H1 (cell line): ENCODE measurements at regions not wholly inside any gene's neighbourhood (a gene's known extent, or its start where the extent isn't known, plus 50 kb on each side); places are given as distances from the start of the nearest gene placed in this dataset.

ENCODE experiments used
- CTCF ChIA-PET: fragments of 300-600 bp; sonication (Branson Sonifier 250); formaldehyde crosslinking; loops from one replicate; lab custom pipeline; 2021; ENCODE audit not compliant: partially characterized antibody; lab: Charles Lee
- POLR2A ChIA-PET: fragments of 300-600 bp; sonication (Branson Sonifier 250); formaldehyde crosslinking; loops from one replicate; lab custom pipeline; 2021; ENCODE audit warnings: inconsistent platforms; ENCODE audit not compliant: partially characterized antibody; lab: Charles Lee
- DNase-seq, 2 experiments: peaks; one replicate each; pipeline versions ENCODE4 v3.0.0 to v3.0.0-alpha.2; 2010 to 2022; ENCODE audit warnings: low spot score in 2 of 2, low read depth in 1 of 2, mixed read lengths in 1 of 2
- FAIRE-seq: peaks from 2 replicates; lab custom pipeline; 2011; peaks lifted over from hg19 to GRCh38; lab: Jason Lieb, UNC
- H2AFZ ChIP-seq: 2 replicates; pipeline ENCODE4 v1.8.1; 2012; ENCODE audit warnings: low read length, inconsistent platforms
- H2AK5ac ChIP-seq: 2 replicates; pipeline ENCODE4 v1.6.1; 2013; ENCODE audit warnings: low read depth, low read length
- H2BK120ac ChIP-seq: replicated peaks from 2 replicates; pipeline ENCODE3; 2013; ENCODE audit warnings: low read depth, low read length, inconsistent platforms
- H2BK12ac ChIP-seq: 2 replicates; pipeline ENCODE4 v1.6.1; 2013; ENCODE audit warnings: low read depth, low read length
- H2BK15ac ChIP-seq: 2 replicates; pipeline ENCODE4 v1.6.1; 2013; ENCODE audit warnings: low read length
- H2BK20ac ChIP-seq: 2 replicates; pipeline ENCODE4 v1.6.1; 2013; ENCODE audit warnings: low read length
- H2BK5ac ChIP-seq: 2 replicates; pipeline ENCODE4 v1.6.1; 2013; ENCODE audit warnings: low read depth, low read length
- H3K14ac ChIP-seq: 2 replicates; pipeline ENCODE4 v1.6.1; 2013; ENCODE audit warnings: inconsistent platforms; ENCODE audit not compliant: insufficient read length
- H3K18ac ChIP-seq: 2 replicates; pipeline ENCODE4 v1.6.1; 2013; ENCODE audit warnings: low read length; ENCODE audit errors: extremely low read depth
- H3K23ac ChIP-seq: 2 replicates; pipeline ENCODE4 v1.6.1; 2013; ENCODE audit warnings: inconsistent platforms; ENCODE audit not compliant: insufficient read length
- H3K23me2 ChIP-seq: 2 replicates; pipeline ENCODE4 v1.6.1; 2013; ENCODE audit warnings: low read depth, low read length
- H3K27ac ChIP-seq: 2 replicates; pipeline ENCODE4 v1.6.1; 2011; ENCODE audit warnings: low read depth, low read length, inconsistent platforms
- H3K27me3 ChIP-seq, 4 experiments: replicated peaks in 1 of 4; 1 replicate in 1 of 4; 2 replicates in 3 of 4; pipeline versions ENCODE4 v1.6.1 to v1.8.1; 2011 to 2013; ENCODE audit warnings: low read length in 3 of 4, mild to moderate bottlenecking in 3 of 4, inconsistent platforms in 2 of 4, mixed read lengths in 2 of 4, moderate library complexity in 1 of 4; ENCODE audit not compliant: control insufficient read depth in 3 of 4, insufficient read depth in 3 of 4; ENCODE audit errors: extremely low read depth in 1 of 4
- H3K36me3 ChIP-seq, 4 experiments: 2 replicates each; pipeline versions ENCODE4 v1.6.1 to v1.8.1; 2011 to 2013; ENCODE audit warnings: mild to moderate bottlenecking in 4 of 4, low read length in 3 of 4, moderate library complexity in 2 of 4, control low read depth in 1 of 4, inconsistent platforms in 1 of 4; ENCODE audit not compliant: insufficient read depth in 4 of 4, control insufficient read depth in 2 of 4
- H3K4ac ChIP-seq: replicated peaks from 2 replicates; pipeline ENCODE3; 2013; ENCODE audit warnings: low read length, low read depth, mixed read lengths, inconsistent platforms; ENCODE audit not compliant: insufficient read length
- H3K4me1 ChIP-seq, 4 experiments: replicated peaks in 1 of 4; 1 replicate in 1 of 4; 2 replicates in 3 of 4; pipeline versions ENCODE4 v1.6.1 to v1.8.1; 2011 to 2013; ENCODE audit warnings: low read length in 3 of 4, inconsistent platforms in 2 of 4, mixed read lengths in 1 of 4; ENCODE audit not compliant: insufficient read depth in 4 of 4, control insufficient read depth in 3 of 4
- H3K4me2 ChIP-seq, 2 experiments: 2 replicates each; pipeline versions ENCODE4 v1.6.1 to v1.8.1; 2011 to 2013; ENCODE audit warnings: low read depth in 2 of 2, low read length in 2 of 2, control low read depth in 1 of 2, inconsistent platforms in 1 of 2, mild to moderate bottlenecking in 1 of 2; ENCODE audit not compliant: insufficient read depth in 1 of 2
- H3K4me3 ChIP-seq, 4 experiments: fragments of 200-600, 300-600 bp in 1 of 4; sonication (generic), shearing (Covaris generic), sonication (Bioruptor Twin) in 1 of 4; 2 replicates each; pipeline versions ENCODE4 v1.5.1 to v1.8.1; 2011 to 2016; ENCODE audit warnings: low read length in 4 of 4, low read depth in 3 of 4, control low read depth in 2 of 4, inconsistent platforms in 2 of 4, mild to moderate bottlenecking in 2 of 4, mixed read lengths in 1 of 4, moderate library complexity in 1 of 4; ENCODE audit not compliant: insufficient read depth in 2 of 4; ENCODE audit errors: extremely low read depth in 1 of 4
- H3K56ac ChIP-seq: replicated peaks from 2 replicates; pipeline ENCODE3; 2013; ENCODE audit warnings: low read depth, mild to moderate bottlenecking, mixed read lengths, low read length, inconsistent platforms; ENCODE audit not compliant: insufficient read length
- H3K79me1 ChIP-seq: 2 replicates; pipeline ENCODE4 v1.6.1; 2013; ENCODE audit warnings: low read depth, low read length, control low read depth
- H3K79me2 ChIP-seq, 2 experiments: 2 replicates each; pipeline versions ENCODE4 v1.6.1 to v1.8.1; 2012 to 2013; ENCODE audit warnings: low read length in 2 of 2, mild to moderate bottlenecking in 2 of 2, inconsistent platforms in 1 of 2; ENCODE audit not compliant: insufficient read depth in 2 of 2, control insufficient read depth in 1 of 2
- H3K9ac ChIP-seq, 4 experiments: replicated peaks in 1 of 4; 1 replicate in 1 of 4; 2 replicates in 3 of 4; pipeline versions ENCODE4 v1.6.1 to v1.8.1; 2011 to 2013; ENCODE audit warnings: low read depth in 3 of 4, low read length in 3 of 4, control low read depth in 2 of 4, mild to moderate bottlenecking in 2 of 4, moderate library complexity in 2 of 4, inconsistent platforms in 1 of 4; ENCODE audit errors: extremely low read depth in 1 of 4
- H3K9me3 ChIP-seq, 2 experiments: 2 replicates each; pipeline versions ENCODE4 v1.6.1 to v1.8.1; 2012 to 2013; ENCODE audit warnings: mild to moderate bottlenecking in 2 of 2, moderate library complexity in 2 of 2, control low read depth in 1 of 2, inconsistent platforms in 1 of 2, low read depth in 1 of 2, low read length in 1 of 2, mixed read lengths in 1 of 2; ENCODE audit not compliant: insufficient read depth in 2 of 2
- H4K20me1 ChIP-seq, 2 experiments: replicated peaks in 1 of 2; 2 replicates each; pipeline versions ENCODE3 to v1.8.1; 2011 to 2013; ENCODE audit warnings: inconsistent platforms in 2 of 2, low read length in 2 of 2, mild to moderate bottlenecking in 1 of 2; ENCODE audit not compliant: insufficient read depth in 2 of 2, control insufficient read depth in 1 of 2
- H4K5ac ChIP-seq: 2 replicates; pipeline ENCODE4 v1.6.1; 2013; ENCODE audit warnings: low read length, low read depth, mixed read lengths, inconsistent platforms; ENCODE audit not compliant: insufficient read length
- H4K8ac ChIP-seq: 2 replicates; pipeline ENCODE4 v1.8.0; 2013; ENCODE audit warnings: mild to moderate bottlenecking, moderate library complexity, low read length, inconsistent platforms; ENCODE audit not compliant: insufficient read depth; ENCODE audit errors: extremely low read depth
- H4K91ac ChIP-seq: replicated peaks from 2 replicates; pipeline ENCODE3; 2013; ENCODE audit warnings: low read length, mixed read lengths, inconsistent platforms; ENCODE audit not compliant: insufficient read length
- BCL11A ChIP-seq, 2 experiments: IDR thresholded peaks; one replicate each; pipeline ENCODE4 v1.6.1; 2011; ENCODE audit warnings: low read depth in 2 of 2, low read length in 2 of 2, mild to moderate bottlenecking in 2 of 2
- CREB1 ChIP-seq: IDR thresholded peaks from 2 replicates; pipeline ENCODE4 v1.6.1; 2012; ENCODE audit warnings: inconsistent platforms
- EP300 ChIP-seq, 2 experiments: IDR thresholded peaks; 1 replicate in 1 of 2; 2 replicates in 1 of 2; pipeline ENCODE4 v1.6.1; 2011 to 2012; ENCODE audit warnings: low read depth in 2 of 2, low read length in 2 of 2, mild to moderate bottlenecking in 2 of 2, borderline replicate concordance in 1 of 2, inconsistent platforms in 1 of 2, moderate library complexity in 1 of 2
- GTF2F1 ChIP-seq: IDR thresholded peaks from 2 replicates; pipeline ENCODE4 v1.6.1; 2012; ENCODE audit warnings: low read depth, low read length, improper control_type of control experiment, borderline replicate concordance
- HDAC2 ChIP-seq, 2 experiments: fragments of 300-600 bp in 1 of 2; sonication (generic) in 1 of 2; IDR thresholded peaks; 2 replicates each; pipeline ENCODE4 v1.6.1; 2011 to 2012; ENCODE audit warnings: low read depth in 2 of 2, low read length in 2 of 2, mild to moderate bottlenecking in 2 of 2, moderate library complexity in 2 of 2, borderline replicate concordance in 1 of 2, inconsistent platforms in 1 of 2
- MAFK ChIP-seq: IDR thresholded peaks from 2 replicates; pipeline ENCODE4 v1.6.1; 2012; ENCODE audit warnings: low read depth, mild to moderate bottlenecking, improper control_type of control experiment, low read length
- NRF1 ChIP-seq: IDR thresholded peaks from 2 replicates; pipeline ENCODE4 v1.6.1; 2011; ENCODE audit warnings: mild to moderate bottlenecking, low read depth, low read length, improper control_type of control experiment
- RAD21 ChIP-seq, 2 experiments: IDR thresholded peaks in 1 of 2; conservative IDR thresholded peaks in 1 of 2; 2 replicates each; pipeline ENCODE4 v1.6.1; 2011; ENCODE audit warnings: low read depth in 2 of 2, low read length in 2 of 2, improper control_type of control experiment in 1 of 2, inconsistent platforms in 1 of 2, mild to moderate bottlenecking in 1 of 2, moderate library complexity in 1 of 2
- RBBP5 ChIP-seq: IDR thresholded peaks from 2 replicates; pipeline ENCODE4 v1.7.1; 2012; ENCODE audit warnings: low read depth, mild to moderate bottlenecking, inconsistent platforms, low read length, moderate library complexity, borderline replicate concordance
- SAP30 ChIP-seq: fragments of 300-600 bp; sonication (generic); IDR thresholded peaks from 2 replicates; pipeline ENCODE4 v1.7.1; 2012; ENCODE audit warnings: low read length, moderate library complexity, mild to moderate bottlenecking, inconsistent platforms; ENCODE audit not compliant: insufficient read depth, insufficient replicate concordance
- SP1 ChIP-seq: IDR thresholded peaks from 2 replicates; pipeline ENCODE4 v1.6.1; 2011; ENCODE audit warnings: low read depth, low read length
- TAF1 ChIP-seq: IDR thresholded peaks from 2 replicates; pipeline ENCODE4 v1.6.1; 2011; ENCODE audit warnings: mild to moderate bottlenecking, low read depth, low read length
- TAF7 ChIP-seq: optimal IDR thresholded peaks from 2 replicates; pipeline ENCODE3; 2011; ENCODE audit warnings: low read depth, mild to moderate bottlenecking, inconsistent platforms, low read length, moderate library complexity, borderline replicate concordance
- TF ChIP-seq, protein P1 (sequence below): IDR thresholded peaks from 2 replicates; pipeline ENCODE4 v1.6.1; 2011; ENCODE audit warnings: low read length, improper control_type of control experiment

DNA sequence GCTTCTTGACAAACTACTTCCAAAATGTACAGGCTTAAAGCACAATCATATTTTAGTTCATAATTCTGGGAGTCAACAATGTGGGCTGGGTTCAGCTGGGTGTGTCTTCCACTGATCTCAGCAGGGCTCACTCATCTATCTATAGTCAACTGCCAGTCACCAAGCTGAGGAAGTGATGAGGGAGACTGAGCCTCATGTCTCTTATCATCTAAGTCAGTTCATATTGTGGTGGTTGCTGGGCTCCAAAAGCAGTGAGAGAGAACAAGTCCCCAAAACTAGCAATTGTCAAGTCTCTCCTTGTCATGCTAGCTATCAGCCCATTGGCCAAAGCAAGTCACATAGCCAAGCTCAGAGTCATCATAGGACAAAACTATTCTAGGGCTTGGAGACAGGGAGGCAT lies 465.9 kb upstream of the ARID1B start:
- H3K23me2 ChIP-seq: no peaks in the 10 kb centered on the region
- no peak overlapping the region for H4K5ac ChIP-seq
- H2BK15ac ChIP-seq: no peak overlapping the region
- no peak overlapping the region for H2BK12ac ChIP-seq
- no peak overlapping the region for H3K4ac ChIP-seq
- H3K4me1 ChIP-seq: no peaks in the 10 kb centered on the region
- no peak overlapping the region for H3K27ac ChIP-seq
- H3K36me3 ChIP-seq: no peaks in the 10 kb centered on the region; a peak in 1 of 8 replicates
- FAIRE-seq (no peak), DNase-seq (no peak)
- H3K4me2 ChIP-seq: no peak overlapping the region
- H3K27me3 ChIP-seq: no peaks in the 10 kb centered on the region
- no peak overlapping the region for H3K14ac ChIP-seq
- no peak overlapping the region for H3K56ac ChIP-seq
- H3K23ac ChIP-seq: no peak overlapping the region
- ChIA-PET POLR2A (no interaction called here), CTCF (no interaction called here)
- H3K79me1 ChIP-seq: no peaks in the 10 kb centered on the region
- H4K8ac ChIP-seq: no peak overlapping the region
- no peak overlapping the region for H2AFZ ChIP-seq
- no peak overlapping the region for H2BK20ac ChIP-seq
- H3K9me3 ChIP-seq: no peaks in the 10 kb centered on the region; a peak in 1 of 4 replicates
- no peak overlapping the region for H3K9ac ChIP-seq
- H3K79me2 ChIP-seq: no peaks in the 10 kb centered on the region
- no peak overlapping the region for H3K18ac ChIP-seq
- no peak overlapping the region for H2BK120ac ChIP-seq
- H2BK5ac ChIP-seq: no peak overlapping the region
- H2AK5ac ChIP-seq: no peak overlapping the region
- H4K91ac ChIP-seq: no peak overlapping the region
- H3K4me3 ChIP-seq: no peak overlapping the region
- H4K20me1 ChIP-seq: no peaks in the 10 kb centered on the region
- TF ChIP-seq SP1 (no peak), RAD21 (IDR thresholded peaks at IDR 0.05 in 1 of 2, conservative IDR thresholded peaks at IDR 0.05 in 1 of 2; ENCODE audit: low read depth in 2 of 2, low read length in 2 of 2) (no peak), GTF2F1 (no peak), RBBP5 (no peak), EP300 (IDR thresholded peaks at IDR 0.05; ENCODE audit: borderline replicate concordance in 1 of 2, low read depth in 2 of 2, low read length in 2 of 2) (no peak), CREB1 (no peak), TAF7 (no peak), NRF1 (no peak), SAP30 (no peak), TAF1 (no peak), MAFK (no peak), BCL11A (IDR thresholded peaks at IDR 0.05; ENCODE audit: low read depth in 2 of 2, low read length in 2 of 2) (no peak), HDAC2 (IDR thresholded peaks at IDR 0.05; ENCODE audit: borderline replicate concordance in 1 of 2, low read depth in 2 of 2, low read length in 2 of 2) (no peak)
- TF ChIP-seq, protein P1, sequence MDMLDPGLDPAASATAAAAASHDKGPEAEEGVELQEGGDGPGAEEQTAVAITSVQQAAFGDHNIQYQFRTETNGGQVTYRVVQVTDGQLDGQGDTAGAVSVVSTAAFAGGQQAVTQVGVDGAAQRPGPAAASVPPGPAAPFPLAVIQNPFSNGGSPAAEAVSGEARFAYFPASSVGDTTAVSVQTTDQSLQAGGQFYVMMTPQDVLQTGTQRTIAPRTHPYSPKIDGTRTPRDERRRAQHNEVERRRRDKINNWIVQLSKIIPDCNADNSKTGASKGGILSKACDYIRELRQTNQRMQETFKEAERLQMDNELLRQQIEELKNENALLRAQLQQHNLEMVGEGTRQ: no peak
